ENCODE measurements at regions not wholly inside any gene's neighbourhood (a gene's known extent, or its start where the extent isn't known, plus 50 kb on each side); places are given as distances from the start of the nearest gene placed in this dataset.

DNA sequence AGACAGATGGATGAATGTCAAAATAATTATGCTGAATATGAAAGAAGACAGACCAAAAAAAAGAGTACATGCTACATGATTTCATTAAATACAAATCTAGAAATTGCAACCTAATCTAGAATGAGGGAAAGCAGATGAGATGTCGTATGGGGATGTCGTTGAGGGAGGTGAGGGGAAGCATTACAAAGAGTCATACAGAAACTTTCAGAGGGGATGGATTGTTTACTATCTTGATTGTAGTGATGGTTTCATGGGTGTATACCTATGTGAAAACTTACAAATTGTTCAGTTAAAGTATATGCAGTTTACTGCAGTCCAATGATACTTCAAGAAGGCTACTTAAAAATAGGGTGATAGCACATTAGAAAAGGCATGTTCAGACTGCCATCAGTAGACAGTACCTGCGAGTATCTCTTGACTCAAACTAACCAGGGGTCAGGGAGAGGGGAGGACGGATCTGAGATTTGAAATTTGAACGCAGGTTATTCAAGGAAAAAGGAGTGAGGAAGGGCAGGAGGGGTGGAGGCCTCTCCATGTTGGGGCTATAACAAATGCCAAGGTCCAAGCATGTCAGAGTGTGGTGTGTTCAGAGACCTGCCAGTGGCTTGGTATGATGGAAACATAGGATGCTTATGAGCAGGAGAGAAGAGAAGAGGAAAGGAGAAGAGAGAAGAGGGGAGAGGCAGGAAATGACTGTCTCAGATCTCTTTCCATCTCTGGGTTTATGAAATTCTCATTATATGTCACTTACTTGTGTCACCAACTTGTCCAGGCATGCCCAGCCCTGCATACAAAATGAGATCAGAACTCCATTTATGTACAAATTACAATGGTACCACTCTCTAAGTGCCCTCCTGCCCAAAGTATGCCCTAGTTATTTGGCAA is 257.3 kb upstream of the CXCR4 start:
- no peaks in the 10 kb centered on the region for H3K9me3 ChIP-seq (ENCODE audit: control insufficient read depth, insufficient read depth, low read depth, low read length)
- no peak overlapping the region for H3K27ac ChIP-seq (ENCODE audit: extremely low read depth, low read depth, low read length)
- no peaks in the 10 kb centered on the region for H3K4me1 ChIP-seq (ENCODE audit: control insufficient read depth, insufficient read depth, low read length)
- ChIA-PET CTCF (interaction anchor here (1.3 to 1.4 kb wide), 2 partner anchors 9 to 461 kb away, joined by 4 to 7 read pairs; no protein-coding TSS in a partner anchor), POLR2A (no interaction called here)
- TF ChIP-seq RBAK (tag by site-specific recombination; IDR thresholded peaks at IDR 0.05), result no peak
- no peak for TF ChIP-seq ZNF704 (tag by site-specific recombination; IDR thresholded peaks at IDR 0.05)
- no peak for TF ChIP-seq ZNF791 (tag by site-specific recombination; IDR thresholded peaks at IDR 0.05)
- no peak for TF ChIP-seq ZNF335 (tag by site-specific recombination; conservative IDR thresholded peaks at IDR 0.05)
- TF ChIP-seq KLF10 (tag by site-specific recombination; IDR thresholded peaks at IDR 0.05), result no peak
- no peak for TF ChIP-seq ZNF626 (tag by site-specific recombination; IDR thresholded peaks at IDR 0.05)
- no peak for TF ChIP-seq ZNF544 (tag by site-specific recombination; IDR thresholded peaks at IDR 0.05)
- TF ChIP-seq ZSCAN5A (tag by site-specific recombination; IDR thresholded peaks at IDR 0.05), result no peak
- TF ChIP-seq ZNF623 (tag by site-specific recombination; IDR thresholded peaks at IDR 0.05), result no peak
- TF ChIP-seq ZNF548 (tag by site-specific recombination; IDR thresholded peaks at IDR 0.05), result no peak
- TF ChIP-seq ZNF221 (tag by site-specific recombination; IDR thresholded peaks at IDR 0.05; ENCODE audit: borderline replicate concordance), result no peak
- no peaks in the 10 kb centered on the region for H3K36me3 ChIP-seq (ENCODE audit: control insufficient read depth in 2 of 2, insufficient read depth in 1 of 2, low read length in 2 of 2)
- no peak overlapping the region for H3K4me3 ChIP-seq (ENCODE audit: low read depth, low read length)

DNA sequence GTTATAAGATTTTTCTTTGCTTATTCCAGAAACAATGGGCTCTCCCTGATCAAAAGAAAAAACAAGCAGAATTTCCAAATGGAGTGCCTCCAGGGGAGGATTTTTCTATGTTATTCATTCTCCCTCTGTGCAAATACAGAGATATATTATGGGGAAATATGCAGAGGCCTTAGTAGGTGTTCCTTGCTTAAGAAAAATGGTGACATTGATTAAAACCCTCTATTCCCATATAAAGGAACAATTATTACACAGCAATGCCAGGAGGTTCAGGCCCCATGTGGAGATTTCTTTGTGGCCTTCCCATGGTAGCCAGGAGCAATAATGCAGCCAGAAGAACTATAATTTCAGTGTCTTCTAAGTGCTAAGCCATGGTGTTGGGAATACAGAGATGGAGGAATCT is 255.9 kb upstream of the CXCR4 start:
- POLR2A ChIA-PET, result no interaction called here
- CTCF ChIA-PET, result no interaction called here
- no peak for TF ChIP-seq TSHZ1 (tag by site-specific recombination; IDR thresholded peaks at IDR 0.05; ENCODE audit: borderline replicate concordance)
- TF ChIP-seq ZSCAN30 (tag by site-specific recombination; IDR thresholded peaks at IDR 0.05), result no peak
- TF ChIP-seq ZNF549 (tag by site-specific recombination; IDR thresholded peaks at IDR 0.05), result no peak
- TF ChIP-seq HOXC10 (CRISPR knock-in tag; IDR thresholded peaks at IDR 0.05), result no peak
- no peak for TF ChIP-seq ZIC2 (tag by site-specific recombination; IDR thresholded peaks at IDR 0.05)
- no peak for TF ChIP-seq ZNF610 (tag by site-specific recombination; IDR thresholded peaks at IDR 0.05; ENCODE audit: borderline replicate concordance)
- TF ChIP-seq ZNF23 (tag by site-specific recombination; IDR thresholded peaks at IDR 0.05; ENCODE audit: borderline replicate concordance), result no peak
- no peak for TF ChIP-seq SP7 (tag by site-specific recombination; IDR thresholded peaks at IDR 0.05)
- no peak for TF ChIP-seq MZF1 (tag by site-specific recombination; IDR thresholded peaks at IDR 0.05; ENCODE audit: borderline replicate concordance)
- TF ChIP-seq ZBTB26 (tag by site-specific recombination; optimal IDR thresholded peaks at IDR 0.05), result no peak
- no peak for TF ChIP-seq ZSCAN5A (tag by site-specific recombination; IDR thresholded peaks at IDR 0.05)
- no peak for TF ChIP-seq ZNF404 (tag by site-specific recombination; IDR thresholded peaks at IDR 0.05)
- no peak for TF ChIP-seq ZNF423 (tag by site-specific recombination; IDR thresholded peaks at IDR 0.05)
- no peak for TF ChIP-seq ZBTB1 (tag by site-specific recombination; IDR thresholded peaks at IDR 0.05)
- no peak for TF ChIP-seq ZNF555 (tag by site-specific recombination; conservative IDR thresholded peaks at IDR 0.05)
- no peak for TF ChIP-seq ZNF670 (tag by site-specific recombination; IDR thresholded peaks at IDR 0.05; ENCODE audit: low read depth)

More for the DNA sequence above, 255.9 kb upstream of the CXCR4 start:
- Histone ChIP-seq H3K9me3 (ENCODE audit: control insufficient read depth, insufficient read depth, low read depth, low read length) (no peaks in the 10 kb centered on the region), H3K36me3 (ENCODE audit: control insufficient read depth in 2 of 2, insufficient read depth in 1 of 2, low read length in 2 of 2) (no peaks in the 10 kb centered on the region), H3K27ac (ENCODE audit: extremely low read depth, low read depth, low read length) (no peak overlapping the region), H3K4me3 (ENCODE audit: low read depth, low read length) (no peak overlapping the region), H3K4me1 (ENCODE audit: control insufficient read depth, insufficient read depth, low read length) (no peaks in the 10 kb centered on the region)
